OCI-LY7 (cell line): ENCODE measurements at regions not wholly inside any gene's neighbourhood (a gene's known extent, or its start where the extent isn't known, plus 50 kb on each side); places are given as distances from the start of the nearest gene placed in this dataset.

ENCODE experiments used
- BruUV-seq: library from RNA; stranded (reverse); fragments of 400-500 nt; replicated peaks from 2 replicates; lab custom pipeline; 2021; lab: Mats Ljungman, UMichigan
- CTCF ChIA-PET: fragments of 300-600 bp; sonication (Branson Sonifier 250); formaldehyde crosslinking; loops from one replicate; lab custom pipeline; 2022; ENCODE audit warnings: antibody characterized with exemption; ENCODE audit not compliant: unreplicated experiment; lab: Charles Lee
- POLR2A ChIA-PET: fragments of 300-600 bp; sonication (Branson Sonifier 250); formaldehyde crosslinking; loops from one replicate; lab custom pipeline; 2022; ENCODE audit warnings: antibody characterized with exemption; lab: Charles Lee
- DNase-seq: peaks from one replicate; pipeline ENCODE4 v3.0.0-alpha.2; 2015; ENCODE audit warnings: low spot score
- H2AFZ ChIP-seq: fragments of 200-600 bp; sonication (generic), shearing (Covaris generic); 2 replicates; pipeline ENCODE4 v1.6.1; 2014; ENCODE audit warnings: mild to moderate bottlenecking, antibody characterized with exemption, low read length, moderate library complexity
- H3K27ac ChIP-seq: fragments of 200-600 bp; sonication (generic); 2 replicates; pipeline ENCODE4 v1.5.1; 2014; ENCODE audit warnings: mixed run types, low read depth, mild to moderate bottlenecking, moderate library complexity, low read length, inconsistent platforms; ENCODE audit not compliant: poor library complexity, severe bottlenecking
- H3K36me3 ChIP-seq: fragments of 200-600 bp; sonication (generic); 2 replicates; pipeline ENCODE4 v1.6.1; 2014; ENCODE audit warnings: mild to moderate bottlenecking, antibody characterized with exemption, low read length, moderate library complexity, mixed read lengths; ENCODE audit not compliant: insufficient read depth
- H3K4me1 ChIP-seq: fragments of 200-600 bp; sonication (generic); 2 replicates; pipeline ENCODE4 v1.5.1; 2014; ENCODE audit warnings: mild to moderate bottlenecking, low read length; ENCODE audit not compliant: insufficient read depth, poor library complexity, severe bottlenecking
- H3K4me2 ChIP-seq: fragments of 200-600 bp; sonication (generic); 2 replicates; pipeline ENCODE4 v1.6.1; 2014; ENCODE audit warnings: mild to moderate bottlenecking, low read length
- H3K4me3 ChIP-seq: fragments of 200-600 bp; sonication (generic); 2 replicates; pipeline ENCODE4 v1.5.1; 2014; ENCODE audit warnings: mild to moderate bottlenecking, low read depth, low read length; ENCODE audit not compliant: poor library complexity, severe bottlenecking
- H3K79me2 ChIP-seq: fragments of 200-600 bp; sonication (generic); 2 replicates; pipeline ENCODE4 v1.6.1; 2016; ENCODE audit warnings: low read depth, mild to moderate bottlenecking, low read length, moderate library complexity, mixed read lengths; ENCODE audit not compliant: insufficient read depth
- H3K9me2 ChIP-seq: fragments of 200-600 bp; sonication (generic); 2 replicates; pipeline ENCODE4 v1.6.1; 2016; ENCODE audit warnings: mild to moderate bottlenecking, low read length, mixed read lengths; ENCODE audit not compliant: insufficient read depth
- H3K9me3 ChIP-seq: fragments of 200-600 bp; sonication (generic); 2 replicates; pipeline ENCODE4 v1.6.1; 2014; ENCODE audit warnings: mild to moderate bottlenecking, mixed run types, low read length, mixed read lengths
- H4K20me1 ChIP-seq: fragments of 200-600 bp; sonication (generic); 2 replicates; pipeline ENCODE4 v1.6.1; 2014; ENCODE audit warnings: mild to moderate bottlenecking, antibody characterized with exemption, low read length, moderate library complexity, mixed read lengths; ENCODE audit not compliant: insufficient read depth
- CTCF ChIP-seq: fragments of 200-600 bp; sonication (generic); conservative IDR thresholded peaks from 2 replicates; pipeline ENCODE4 v1.5.1; 2014; ENCODE audit warnings: mild to moderate bottlenecking, antibody characterized with exemption, low read length, moderate library complexity, mixed read lengths
- EZH2phosphoT487 ChIP-seq: fragments of 200-600 bp; sonication (generic); IDR thresholded peaks from 2 replicates; pipeline ENCODE4 v1.6.1; 2018; ENCODE audit warnings: low read depth, borderline replicate concordance, mild to moderate bottlenecking, mixed run types, antibody characterized with exemption, low read length, moderate library complexity, mixed read lengths
- intact Hi-C: fragments of 100-400 bp; cut with micrococcal nuclease; formaldehyde crosslinking; loops from one replicate; pipeline ENCODE4 v1.10.0; 2022; ENCODE audit not compliant: unreplicated experiment

- Histone ChIP-seq H3K4me2 (no peak overlapping the region), H4K20me1 (no peaks in the 10 kb centered on the region), H3K36me3 (no peaks in the 10 kb centered on the region), H2AFZ (no peak overlapping the region), H3K9me3 (no peaks in the 10 kb centered on the region), H3K4me1 (no peaks in the 10 kb centered on the region), H3K4me3 (no peak overlapping the region), H3K9me2 (no peaks in the 10 kb centered on the region), H3K79me2 (no peaks in the 10 kb centered on the region), H3K27ac (no peak overlapping the region)
- intact Hi-C loops = no loop called here
- POLR2A ChIA-PET = interaction anchor here (1.2 to 1.8 kb wide), 2 partner anchors 11 to 13 kb away, joined by 4 to 5 read pairs; no protein-coding TSS in a partner anchor
- CTCF ChIA-PET = interaction anchor here (0.6 kb wide), 2 partner anchors 14 to 16 kb away, joined by 3 read pairs; no protein-coding TSS in a partner anchor
- BruUV-seq = no TSS peak
- TF ChIP-seq CTCF (no peak), EZH2phosphoT487 (no peak)
- no peak for DNase-seq
Measured at GRCh38 chr4:26141051-26141721, 179.6 kb upstream of the RBPJ start.

GRCh38 chr4:26141911-26142638 is 178.7 kb upstream of the RBPJ start:
- POLR2A ChIA-PET = interaction anchor here (1.2 to 1.8 kb wide), 2 partner anchors 10 to 12 kb away, joined by 4 to 5 read pairs; no protein-coding TSS in a partner anchor
- TF ChIP-seq EZH2phosphoT487 (no peak), CTCF (no peak)
- Histone ChIP-seq H3K36me3 (no peaks in the 10 kb centered on the region), H2AFZ (no peak overlapping the region), H4K20me1 (no peaks in the 10 kb centered on the region), H3K27ac (no peak overlapping the region), H3K79me2 (no peaks in the 10 kb centered on the region), H3K4me1 (no peaks in the 10 kb centered on the region), H3K4me2 (no peak overlapping the region), H3K4me3 (no peak overlapping the region), H3K9me3 (no peaks in the 10 kb centered on the region), H3K9me2 (no peaks in the 10 kb centered on the region)
- intact Hi-C loops = no loop called here
- no peak for DNase-seq
- CTCF ChIA-PET = interaction anchor here (0.6 kb wide), 2 partner anchors 13 to 17 kb away, joined by 3 read pairs; no protein-coding TSS in a partner anchor
- no TSS peak for BruUV-seq
